ENCODE measurements at regions not wholly inside any gene's neighbourhood (a gene's known extent, or its start where the extent isn't known, plus 50 kb on each side); places are given as distances from the start of the nearest gene placed in this dataset.

GRCh38 chr21:21898801-21899200 lies 900.6 kb downstream of the NCAM2 start:
- Histone ChIP-seq H3K79me2 (ENCODE audit: control insufficient read depth in 1 of 2, insufficient read depth in 2 of 2, low read length in 2 of 2) (no peaks in the 10 kb centered on the region), H3K23me2 (ENCODE audit: low read depth, low read length) (no peaks in the 10 kb centered on the region), H4K8ac (ENCODE audit: extremely low read depth, insufficient read depth, low read length) (no peak overlapping the region), H3K23ac (ENCODE audit: insufficient read length) (no peak overlapping the region), H3K14ac (ENCODE audit: insufficient read length) (no peak overlapping the region), H3K9me3 (ENCODE audit: insufficient read depth in 2 of 2, low read depth in 1 of 2, low read length in 1 of 2) (peaks cover 0 to 5% of the 10 kb centered on the region in 2 experiments; a peak in 1 of 4 replicates), H2AK5ac (ENCODE audit: low read depth, low read length) (no peak overlapping the region), H3K4me1 (replicated peaks in 1 of 4; ENCODE audit: control insufficient read depth in 3 of 4, insufficient read depth in 4 of 4, low read length in 3 of 4) (no peaks in the 10 kb centered on the region), H3K79me1 (ENCODE audit: low read depth, low read length) (no peaks in the 10 kb centered on the region), H4K5ac (ENCODE audit: insufficient read length, low read depth, low read length) (no peak overlapping the region), H3K18ac (ENCODE audit: extremely low read depth, low read length) (no peak overlapping the region), H4K20me1 (replicated peaks in 1 of 2; ENCODE audit: control insufficient read depth in 1 of 2, insufficient read depth in 2 of 2, low read length in 2 of 2) (no peaks in the 10 kb centered on the region), H3K4me2 (ENCODE audit: insufficient read depth in 1 of 2, low read depth in 2 of 2, low read length in 2 of 2) (no peak overlapping the region), H3K36me3 (ENCODE audit: control insufficient read depth in 2 of 4, insufficient read depth in 4 of 4, low read length in 3 of 4) (no peaks in the 10 kb centered on the region; a peak in 1 of 8 replicates), H3K27ac (ENCODE audit: low read depth, low read length) (no peak overlapping the region), H3K4ac (replicated peaks; ENCODE audit: insufficient read length, low read depth, low read length) (no peak overlapping the region), H4K91ac (replicated peaks; ENCODE audit: insufficient read length, low read length) (no peak overlapping the region), H2BK5ac (ENCODE audit: low read depth, low read length) (no peak overlapping the region), H3K4me3 (ENCODE audit: extremely low read depth in 1 of 4, insufficient read depth in 2 of 4, low read depth in 3 of 4, low read length in 4 of 4) (no peak overlapping the region), H3K56ac (replicated peaks; ENCODE audit: insufficient read length, low read depth, low read length) (no peak overlapping the region), H3K27me3 (replicated peaks in 1 of 4; ENCODE audit: control insufficient read depth in 3 of 4, extremely low read depth in 1 of 4, insufficient read depth in 3 of 4, low read length in 3 of 4) (no peaks in the 10 kb centered on the region), H2BK120ac (replicated peaks; ENCODE audit: low read depth, low read length) (no peak overlapping the region), H2BK12ac (ENCODE audit: low read depth, low read length) (no peak overlapping the region), H2BK20ac (ENCODE audit: low read length) (no peak overlapping the region), H3K9ac (replicated peaks in 1 of 4; ENCODE audit: extremely low read depth in 1 of 4, low read depth in 3 of 4, low read length in 3 of 4) (no peak overlapping the region), H2AFZ (ENCODE audit: low read length) (no peak overlapping the region), H2BK15ac (ENCODE audit: low read length) (no peak overlapping the region)
- CTCF ChIA-PET (ENCODE audit: partially characterized antibody): interaction anchor here (0.7 kb wide), 1 partner anchor 556 kb away, joined by 3 read pairs; no protein-coding TSS in a partner anchor
- POLR2A ChIA-PET (ENCODE audit: partially characterized antibody): no interaction called here
- DNase-seq (ENCODE audit: low read depth in 1 of 2, low spot score in 2 of 2) (no peak), FAIRE-seq (no peak)
- TF ChIP-seq GTF2F1 (IDR thresholded peaks at IDR 0.05; ENCODE audit: borderline replicate concordance, low read depth, low read length) (no peak), NRF1 (IDR thresholded peaks at IDR 0.05; ENCODE audit: low read depth, low read length) (no peak), SIN3A (conservative IDR thresholded peaks at IDR 0.05 in 1 of 2, IDR thresholded peaks at IDR 0.05 in 1 of 2; ENCODE audit: low read depth in 1 of 2, low read length in 2 of 2) (no peak), E2F6 (IDR thresholded peaks at IDR 0.05) (no peak), ZNF274 (IDR thresholded peaks at IDR 0.05; ENCODE audit: borderline replicate concordance, extremely low read depth, low read length) (no peak), POLR2A (IDR thresholded peaks at IDR 0.05; ENCODE audit: control extremely low read depth in 1 of 2, low read depth in 2 of 2, low read length in 2 of 2) (no peak), MAX (IDR thresholded peaks at IDR 0.05) (no peak), SAP30 (IDR thresholded peaks at IDR 0.05; ENCODE audit: insufficient read depth, insufficient replicate concordance, low read length) (no peak), EGR1 (IDR thresholded peaks at IDR 0.05; ENCODE audit: borderline replicate concordance, low read depth, low read length) (no peak), ASH2L (IDR thresholded peaks at IDR 0.05; ENCODE audit: low read length) (no peak), RFX5 (IDR thresholded peaks at IDR 0.05; ENCODE audit: borderline replicate concordance, low read depth, low read length) (no peak), BCL11A (IDR thresholded peaks at IDR 0.05; ENCODE audit: low read depth in 2 of 2, low read length in 2 of 2) (no peak), BACH1 (IDR thresholded peaks at IDR 0.05; ENCODE audit: low read length) (no peak)
- WGBS, 2 experiments (ENCODE audit: extremely low coverage in 1 of 2, insufficient coverage in 1 of 2, insufficient read length in 1 of 2, insufficient replicate concordance in 2 of 2, low coverage in 1 of 2, low lambda C conversion rate in 2 of 2, missing lambda C conversion rate in 1 of 2): 94% methylated on average over 1 of the region's 1 CpG; no CpG with 5 or more reads in 1 of the 2 experiments

Data from H1 (cell line).